Stimulated activated CD8-positive, alpha-beta memory T cell treated with anti-CD3 and anti-CD28 coated beads, Interleukin-15, amount 100 ng/mL, for 4 hours (primary cell): ENCODE measurements at regions not wholly inside any gene's neighbourhood (a gene's known extent, or its start where the extent isn't known, plus 50 kb on each side); places are given as distances from the start of the nearest gene placed in this dataset.
"Not testable (repeated sequence)": the region's sequence is repeated elsewhere in the genome, so short reads cannot be mapped to it uniquely, and the experiment has no call there.

Experiments used
- DNase-seq, 2 donors: peaks; one replicate each; pipeline ENCODE4 v3.0.0-alpha.2; 2020; ENCODE audit warnings: low read depth in 2 of 2

GRCh38 chr11:116046127-116046526, 541.9 kb upstream of the CADM1 start:
- no peak for DNase-seq

DNA sequence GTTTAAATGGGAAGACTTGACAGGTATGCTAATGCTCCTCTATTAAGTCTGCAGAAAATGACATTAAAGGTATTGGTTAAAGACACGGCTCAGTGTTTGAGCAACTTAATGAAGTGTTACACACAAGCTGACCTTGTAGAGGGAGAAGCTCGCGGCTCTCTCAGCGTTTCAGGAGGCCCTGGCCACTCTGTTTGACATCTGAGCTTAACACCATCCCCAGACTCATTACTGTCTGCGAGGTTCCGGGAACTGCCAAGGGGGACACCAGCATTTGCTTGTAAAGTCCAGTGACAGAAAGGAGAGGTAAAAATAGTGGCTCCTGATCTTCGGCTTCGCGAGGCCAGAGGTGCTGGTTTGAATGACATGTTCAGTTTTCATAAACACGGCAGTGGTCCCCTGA, 540.7 kb upstream of the CADM1 start:
- DNase-seq = no peak

DNA sequence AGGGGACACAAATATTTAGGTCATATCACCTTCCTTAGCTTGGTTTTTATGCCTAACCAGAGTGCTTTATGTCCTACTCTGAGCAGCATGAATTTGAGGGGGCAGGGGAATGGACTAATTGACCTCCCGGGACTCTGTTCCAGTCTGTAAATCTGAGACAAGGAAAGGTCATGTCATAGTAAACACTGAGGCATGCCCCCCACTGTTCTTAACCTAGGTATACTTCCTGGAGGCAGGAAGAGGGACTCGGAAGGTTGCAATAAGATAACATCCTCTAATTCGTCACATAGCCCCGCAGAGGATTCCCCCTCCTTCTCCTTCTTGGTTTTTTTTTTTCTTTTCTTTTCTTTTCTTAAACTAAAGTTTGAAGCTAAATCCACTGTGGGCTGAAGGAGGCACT, 540.3 kb upstream of the CADM1 start:
- no peak for DNase-seq

GRCh38 chr11:116043857-116044256, 539.6 kb upstream of the CADM1 start:
- DNase-seq = no peak

- not testable (repeated sequence) for DNase-seq
Observed at GRCh38 chr11:116043059-116043458, 538.8 kb upstream of the CADM1 start.

DNA sequence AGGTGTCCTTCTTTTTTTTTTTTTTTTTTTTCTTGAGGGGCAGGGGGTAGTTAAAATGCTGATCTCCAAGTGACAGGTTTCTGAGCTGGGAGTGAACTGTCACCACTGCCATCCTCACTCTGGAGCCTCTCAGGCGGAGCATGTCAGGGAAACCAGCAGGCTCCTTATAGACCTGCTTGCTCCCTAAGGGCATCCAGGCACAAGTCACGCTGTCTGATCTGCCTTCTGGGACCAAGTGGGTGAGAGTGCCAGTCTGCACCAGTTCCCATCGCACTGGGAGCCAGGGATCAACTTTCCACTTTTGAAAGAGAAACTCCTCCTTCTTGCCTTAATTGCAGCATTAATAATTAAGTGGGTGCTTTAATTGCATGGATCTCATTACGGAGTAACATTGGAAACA, 537.9 kb upstream of the CADM1 start:
- DNase-seq = no peak

DNA sequence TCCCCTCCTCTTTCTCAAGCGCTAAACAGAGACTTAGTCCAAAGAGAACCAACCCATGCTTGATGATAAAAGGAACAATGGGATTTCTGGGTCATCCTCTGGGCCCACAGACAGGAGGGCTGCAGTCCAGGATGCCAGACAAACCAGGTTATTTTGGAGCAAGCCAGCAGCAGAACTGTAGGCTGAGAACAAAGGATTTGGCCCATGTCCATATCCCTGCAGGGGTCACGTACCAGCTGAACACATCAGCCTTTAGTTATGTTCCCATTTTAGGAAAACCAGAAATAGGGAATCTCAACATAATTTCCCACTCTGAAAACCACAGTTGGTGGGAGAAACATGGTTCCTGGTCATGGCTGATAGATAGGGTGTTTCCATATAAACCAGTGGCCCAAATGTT, 533.6 kb upstream of the CADM1 start:
- DNase-seq = no peak

DNA sequence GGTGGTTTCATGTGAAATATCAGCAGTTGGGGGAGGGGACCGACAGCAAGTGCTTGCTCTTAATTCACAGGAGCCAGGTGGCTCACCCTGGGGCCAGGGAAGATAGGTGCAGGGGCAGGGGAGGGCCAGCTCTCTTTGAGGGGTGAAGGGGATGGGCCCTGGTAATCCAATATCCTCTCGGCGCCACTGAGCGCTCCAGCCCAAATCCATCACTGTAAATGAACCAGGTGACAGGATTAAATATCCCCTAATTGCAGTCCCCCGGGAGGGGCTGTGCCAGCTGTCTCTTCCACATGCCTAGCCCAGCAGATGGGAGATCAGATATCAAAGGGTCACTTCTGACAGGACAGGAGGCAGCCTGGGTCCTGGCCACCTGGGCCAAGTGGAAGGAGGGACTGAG, 531.8 kb upstream of the CADM1 start:
- no peak for DNase-seq

DNA sequence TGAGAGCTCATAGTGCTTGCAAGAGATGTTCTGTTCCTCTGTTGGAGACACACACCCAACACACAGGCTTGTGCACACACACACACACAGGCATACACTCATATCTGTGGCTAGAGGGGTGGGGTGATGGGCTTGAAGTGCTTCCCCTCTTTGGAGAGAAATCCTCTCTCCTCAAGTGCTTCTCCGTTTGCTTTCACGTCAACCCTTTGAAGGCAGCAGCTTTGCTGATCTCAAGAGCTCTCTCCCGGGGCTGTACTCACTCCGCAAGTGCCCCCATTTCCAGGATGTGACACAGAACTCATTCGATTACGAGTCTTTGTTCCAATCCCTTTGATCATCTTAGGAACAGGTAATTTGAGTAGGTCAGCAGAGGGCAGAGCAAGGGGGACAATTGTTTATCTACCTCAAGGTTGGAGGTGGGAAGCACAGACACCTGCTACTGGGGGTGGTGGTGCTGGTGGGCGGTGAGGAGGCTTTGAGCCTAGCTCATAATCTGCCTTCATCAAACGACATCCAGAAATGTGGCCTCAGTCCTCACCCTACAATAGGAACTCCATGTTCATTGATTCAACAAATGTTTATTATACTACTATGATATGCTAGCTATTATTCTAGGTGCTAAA, 529.8 kb upstream of the CADM1 start:
- no peak for DNase-seq

DNA sequence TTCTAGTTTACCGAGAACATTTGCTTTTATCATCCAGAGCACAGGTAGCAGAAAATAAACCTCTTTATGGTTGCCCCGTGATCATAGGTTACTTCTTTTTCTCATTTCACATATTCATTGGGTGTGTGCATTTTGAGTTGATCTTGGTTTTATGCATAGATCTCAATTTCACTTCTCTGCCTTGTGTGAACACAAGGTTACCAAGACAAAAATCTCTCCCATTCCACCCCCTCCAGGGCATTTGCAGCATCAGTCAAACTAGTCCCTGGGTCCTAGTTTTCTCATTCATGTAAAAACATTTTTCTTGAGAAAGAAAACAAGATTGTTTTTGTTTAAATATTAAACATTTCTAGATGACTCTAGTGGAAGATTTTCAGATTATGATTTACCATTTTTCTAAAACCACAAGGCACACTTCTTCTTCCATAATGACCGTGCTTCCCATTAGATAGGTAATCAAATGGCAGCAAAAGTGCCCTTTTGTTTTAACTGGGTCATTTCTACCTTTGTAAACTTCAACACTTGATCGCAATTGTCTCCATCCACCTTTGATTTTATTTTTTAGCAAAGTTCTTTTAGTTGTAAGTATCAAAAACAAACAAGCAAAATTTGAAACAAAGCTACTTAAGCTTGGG, 526.6 kb upstream of the CADM1 start:
- DNase-seq = no peak

GRCh38 chr11:116028506-116028905, 524.3 kb upstream of the CADM1 start:
- not testable (repeated sequence) for DNase-seq

- DNase-seq = no peak
Observed at GRCh38 chr11:115999437-115999836, 495.2 kb upstream of the CADM1 start.

DNA sequence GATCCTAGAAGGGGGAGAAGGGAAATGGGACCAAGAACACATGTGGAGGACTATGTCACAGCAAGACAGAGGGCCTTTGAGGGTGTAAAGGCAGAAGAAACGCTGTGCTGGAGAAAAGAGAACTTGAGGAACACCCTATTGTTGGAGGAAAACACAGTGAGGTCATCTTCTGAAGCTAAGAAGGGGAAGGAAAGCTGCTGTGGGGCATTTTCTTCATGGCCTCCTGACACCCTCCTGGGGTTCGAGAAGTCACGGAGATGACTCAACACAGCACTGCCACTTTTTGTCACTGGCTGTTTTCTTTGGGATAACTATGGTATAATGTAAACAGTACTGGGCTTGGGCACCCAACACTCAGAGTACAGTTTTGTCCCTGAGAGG, 492.6 kb upstream of the CADM1 start:
- no peak for DNase-seq

DNA sequence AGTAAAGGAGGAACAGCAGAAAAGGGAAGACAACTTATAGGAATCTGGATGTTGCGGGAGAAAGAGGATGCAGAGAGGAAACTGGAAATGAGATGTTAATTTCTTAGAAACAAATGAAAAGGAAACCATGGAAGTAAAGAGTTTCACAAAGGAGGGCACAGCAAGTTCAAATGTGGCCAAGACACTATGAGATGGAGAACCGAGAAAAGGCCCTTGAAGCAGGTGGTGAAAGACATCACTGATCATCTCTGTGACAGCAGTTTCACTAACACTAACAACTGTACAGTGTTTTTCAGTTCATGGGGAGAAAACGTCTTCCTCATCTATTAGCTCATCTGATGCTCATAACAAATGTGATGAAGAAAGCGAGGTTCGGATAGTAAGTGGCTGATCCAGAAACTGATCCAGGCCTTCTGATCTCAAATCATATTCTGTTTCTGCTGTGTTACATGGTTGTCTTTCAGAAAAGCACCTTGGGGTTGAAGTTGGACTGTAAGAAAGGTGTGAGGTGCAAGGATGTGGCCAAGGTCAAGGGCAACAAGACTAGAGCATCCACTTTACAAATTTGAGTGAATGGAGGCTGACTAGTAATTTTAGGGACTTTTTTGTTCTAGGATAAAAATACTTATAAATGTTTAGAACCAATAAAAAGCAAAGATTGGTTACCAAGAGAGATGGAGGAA, 492.1 kb upstream of the CADM1 start:
- no peak for DNase-seq

DNA sequence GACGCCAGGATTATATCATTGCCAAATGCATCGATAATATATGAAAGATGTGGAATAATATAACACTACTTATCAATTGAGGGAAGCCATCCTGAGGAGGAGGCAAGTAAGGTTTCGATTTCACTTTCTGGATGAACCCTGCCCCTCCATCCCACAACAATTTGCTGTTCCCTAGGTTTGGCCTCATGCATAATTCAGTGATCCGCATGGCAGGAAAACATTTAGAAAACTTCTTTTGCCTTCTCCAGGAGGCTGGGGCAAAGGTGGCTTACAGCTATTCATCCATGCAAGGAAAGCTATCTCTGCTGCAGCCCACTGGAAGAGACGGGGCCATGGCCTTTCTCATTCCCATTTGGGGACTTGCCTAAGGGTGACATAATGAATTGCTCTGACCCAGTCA, 489.4 kb upstream of the CADM1 start:
- DNase-seq = no peak

- no peak for DNase-seq
Observed at GRCh38 chr11:115990004-115990447, 485.8 kb upstream of the CADM1 start.

DNA sequence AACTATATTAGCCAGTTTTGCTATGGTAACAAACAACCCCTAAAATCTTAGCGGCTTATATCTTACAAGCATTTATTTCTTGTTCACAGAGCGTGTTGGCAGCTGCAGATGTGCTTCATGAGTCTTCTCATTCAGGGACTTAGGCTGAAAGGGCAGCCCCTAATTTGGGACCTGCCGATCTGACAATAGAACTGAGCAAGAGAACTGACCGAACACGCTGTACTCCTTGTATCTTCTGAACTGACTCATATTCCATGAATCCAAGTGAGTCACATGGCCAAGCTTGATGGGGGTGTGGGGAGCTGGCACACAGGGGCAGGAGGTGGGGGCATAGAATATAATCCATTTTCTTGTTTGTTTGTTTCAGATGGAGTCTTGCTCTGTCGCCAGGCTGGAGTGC, 481.7 kb upstream of the CADM1 start:
- DNase-seq = no peak

DNA sequence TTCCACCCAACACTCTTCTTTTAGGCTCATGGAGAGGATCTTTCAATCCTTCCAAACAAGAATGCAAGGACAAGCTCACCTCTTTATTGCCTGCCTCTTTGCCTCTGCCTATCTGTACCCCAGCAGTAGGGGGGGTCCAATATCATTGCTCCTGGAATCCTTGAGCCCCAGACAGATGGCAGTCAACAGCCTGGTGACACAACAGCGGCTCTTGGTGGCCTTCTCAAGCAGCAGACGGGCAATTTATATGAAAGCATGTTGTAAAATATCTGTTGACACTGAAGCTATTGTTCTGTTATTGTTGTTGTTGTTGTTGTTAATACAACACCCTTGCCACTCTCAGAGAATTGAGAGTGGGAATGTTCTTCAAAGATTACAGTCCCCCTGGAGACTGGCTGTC, 480.0 kb upstream of the CADM1 start:
- DNase-seq = no peak

DNA sequence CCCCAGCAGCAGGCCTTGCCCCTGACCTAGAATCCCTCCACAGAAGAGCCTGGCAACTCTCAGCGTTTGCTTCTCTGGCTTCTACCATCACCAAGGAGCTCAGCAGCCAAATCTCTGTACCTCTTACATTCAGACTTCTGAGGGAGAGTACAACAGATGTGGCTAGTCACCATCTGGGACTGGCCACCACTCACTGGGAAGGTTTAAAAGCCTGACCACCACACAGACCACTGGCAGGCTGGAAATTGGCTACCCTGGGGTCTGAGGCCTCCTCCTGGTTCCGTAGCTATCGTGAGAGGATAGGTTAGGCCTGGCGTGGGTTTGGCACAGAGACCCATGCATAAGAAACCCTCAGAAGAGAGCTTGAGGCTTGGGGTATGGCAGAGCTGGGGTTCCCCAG, 478.5 kb upstream of the CADM1 start:
- no peak for DNase-seq

DNA sequence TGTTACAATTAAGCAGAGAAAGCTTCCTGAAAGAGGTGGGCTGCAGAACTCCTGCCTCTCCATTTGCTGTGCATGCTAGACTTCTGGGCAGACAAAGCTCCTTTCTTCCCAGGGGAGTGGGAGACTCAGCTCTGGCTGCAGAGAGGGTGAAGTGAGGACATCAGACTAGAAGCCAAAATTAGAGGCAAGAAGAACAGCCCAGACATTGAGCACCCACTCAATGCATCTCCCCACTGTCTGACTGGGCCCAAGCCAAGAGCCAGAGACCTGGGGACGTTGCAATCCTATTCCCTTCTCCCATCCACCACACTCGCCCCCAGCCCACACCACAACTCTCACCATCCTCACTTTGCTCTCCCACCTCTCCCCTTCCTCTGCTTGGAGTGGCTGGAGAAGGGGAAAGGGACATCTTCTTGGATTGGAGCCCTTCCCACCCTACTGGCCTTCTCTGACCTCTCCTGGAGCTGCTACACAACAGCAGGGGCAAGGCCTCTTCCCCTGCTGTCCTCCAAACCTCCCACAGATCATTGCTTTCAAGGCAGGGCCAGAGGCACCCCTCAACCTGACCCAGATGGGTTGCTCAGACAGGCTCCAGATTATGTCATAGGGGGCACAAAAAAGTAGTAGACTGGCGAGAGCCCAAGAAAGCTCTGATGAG, 477.7 kb upstream of the CADM1 start:
- DNase-seq = no peak

DNA sequence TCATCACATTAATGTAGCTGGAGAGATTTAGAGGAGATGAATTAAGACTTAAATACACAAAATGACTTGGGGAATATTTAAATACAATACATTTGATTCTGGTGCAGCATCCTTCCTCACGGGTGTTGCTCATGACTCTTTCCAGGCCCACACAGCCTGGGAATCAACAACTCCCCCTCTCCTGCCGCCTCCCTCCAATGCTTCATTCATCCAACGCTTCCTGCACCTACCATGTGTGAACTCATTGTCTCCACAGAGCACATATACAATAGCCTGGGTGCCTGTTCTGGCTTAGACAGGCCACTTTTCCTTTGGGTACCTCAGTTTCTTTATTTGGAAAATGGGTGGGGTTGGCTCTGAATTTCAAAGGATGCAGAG, 476.9 kb upstream of the CADM1 start:
- no peak for DNase-seq

- no peak for DNase-seq
Observed at GRCh38 chr11:115980337-115981103, 476.3 kb upstream of the CADM1 start.
